ENCODE measurements at regions not wholly inside any gene's neighbourhood (a gene's known extent, or its start where the extent isn't known, plus 50 kb on each side); places are given as distances from the start of the nearest gene placed in this dataset.

DNA sequence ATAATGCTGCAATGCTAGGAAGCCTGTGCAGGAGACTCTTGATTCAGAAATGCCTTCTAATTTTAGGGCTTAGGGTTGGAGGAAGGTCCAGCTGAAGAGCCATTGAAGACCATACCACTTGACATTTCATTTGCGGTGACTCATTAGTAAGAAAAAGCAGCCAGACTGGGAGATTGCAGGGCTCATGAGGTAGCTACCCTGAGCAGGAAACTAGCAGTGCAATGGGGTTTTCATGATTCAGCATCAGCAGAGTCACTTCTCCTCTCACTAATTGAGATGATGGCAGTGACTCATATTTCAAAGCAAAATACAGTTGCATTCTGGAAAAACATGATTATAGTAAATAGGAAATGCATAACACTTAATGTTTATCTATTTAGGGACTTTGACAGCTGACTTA is 434.1 kb downstream of the DNAJB9 start:
- Mint-ChIP-seq H3K36me3 (ENCODE audit: low read depth) (no peaks in the 10 kb centered on the region), H3K27ac (ENCODE audit: unreplicated experiment) (no peak overlapping the region), H3K27me3 (ENCODE audit: low read depth) (no peaks in the 10 kb centered on the region), H3K9me3 (no peaks in the 10 kb centered on the region), H3K4me3 (no peak overlapping the region), H3K4me1 (no peaks in the 10 kb centered on the region)
- DNase-seq (ENCODE audit: low read depth, low spot score), result no peak
- TF ChIP-seq, protein P1, sequence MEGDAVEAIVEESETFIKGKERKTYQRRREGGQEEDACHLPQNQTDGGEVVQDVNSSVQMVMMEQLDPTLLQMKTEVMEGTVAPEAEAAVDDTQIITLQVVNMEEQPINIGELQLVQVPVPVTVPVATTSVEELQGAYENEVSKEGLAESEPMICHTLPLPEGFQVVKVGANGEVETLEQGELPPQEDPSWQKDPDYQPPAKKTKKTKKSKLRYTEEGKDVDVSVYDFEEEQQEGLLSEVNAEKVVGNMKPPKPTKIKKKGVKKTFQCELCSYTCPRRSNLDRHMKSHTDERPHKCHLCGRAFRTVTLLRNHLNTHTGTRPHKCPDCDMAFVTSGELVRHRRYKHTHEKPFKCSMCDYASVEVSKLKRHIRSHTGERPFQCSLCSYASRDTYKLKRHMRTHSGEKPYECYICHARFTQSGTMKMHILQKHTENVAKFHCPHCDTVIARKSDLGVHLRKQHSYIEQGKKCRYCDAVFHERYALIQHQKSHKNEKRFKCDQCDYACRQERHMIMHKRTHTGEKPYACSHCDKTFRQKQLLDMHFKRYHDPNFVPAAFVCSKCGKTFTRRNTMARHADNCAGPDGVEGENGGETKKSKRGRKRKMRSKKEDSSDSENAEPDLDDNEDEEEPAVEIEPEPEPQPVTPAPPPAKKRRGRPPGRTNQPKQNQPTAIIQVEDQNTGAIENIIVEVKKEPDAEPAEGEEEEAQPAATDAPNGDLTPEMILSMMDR (conservative IDR thresholded peaks at IDR 0.05), result no peak

DNA sequence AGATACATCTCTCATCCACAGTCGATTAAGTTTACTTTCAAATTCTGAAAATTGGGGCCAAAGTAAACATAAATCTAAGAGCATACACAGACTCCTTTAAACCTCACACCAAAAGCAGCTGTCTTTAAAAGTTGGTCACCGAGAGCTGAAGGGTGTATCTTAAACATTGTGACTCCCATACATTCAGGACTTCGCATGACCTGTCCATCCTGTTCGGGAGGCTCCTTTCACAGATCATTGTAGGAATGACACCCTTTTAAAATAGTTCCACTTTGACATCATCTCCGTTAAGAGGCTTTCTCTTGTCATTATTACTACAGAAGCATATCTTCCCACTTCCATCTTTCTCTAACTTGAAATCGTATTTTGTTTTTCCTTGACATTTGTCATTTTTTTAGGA is 440.0 kb downstream of the DNAJB9 start:
- no peaks in the 10 kb centered on the region for H3K36me3 Mint-ChIP-seq (ENCODE audit: low read depth)
- no peaks in the 10 kb centered on the region for H3K4me1 Mint-ChIP-seq
- no peaks in the 10 kb centered on the region for H3K27me3 Mint-ChIP-seq (ENCODE audit: low read depth)
- TF ChIP-seq, protein P1 (conservative IDR thresholded peaks at IDR 0.05), result no peak
- no peak overlapping the region for H3K4me3 Mint-ChIP-seq
- H3K27ac Mint-ChIP-seq (ENCODE audit: unreplicated experiment), result peak overlapping the region; percentile 57
- DNase-seq (ENCODE audit: low read depth, low spot score), result no peak
- H3K9me3 Mint-ChIP-seq, result peaks cover 3% of the 10 kb centered on the region

GRCh38 chr7:109020251-109020650 is 450.6 kb downstream of the DNAJB9 start:
- Mint-ChIP-seq H3K4me1 (no peaks in the 10 kb centered on the region), H3K9me3 (no peaks in the 10 kb centered on the region), H3K27me3 (ENCODE audit: low read depth) (no peaks in the 10 kb centered on the region), H3K27ac (ENCODE audit: unreplicated experiment) (no peak overlapping the region), H3K4me3 (no peak overlapping the region), H3K36me3 (ENCODE audit: low read depth) (peaks cover 2% of the 10 kb centered on the region)
- TF ChIP-seq, protein P1 (conservative IDR thresholded peaks at IDR 0.05), result no peak
- DNase-seq (ENCODE audit: low read depth, low spot score), result no peak

DNA sequence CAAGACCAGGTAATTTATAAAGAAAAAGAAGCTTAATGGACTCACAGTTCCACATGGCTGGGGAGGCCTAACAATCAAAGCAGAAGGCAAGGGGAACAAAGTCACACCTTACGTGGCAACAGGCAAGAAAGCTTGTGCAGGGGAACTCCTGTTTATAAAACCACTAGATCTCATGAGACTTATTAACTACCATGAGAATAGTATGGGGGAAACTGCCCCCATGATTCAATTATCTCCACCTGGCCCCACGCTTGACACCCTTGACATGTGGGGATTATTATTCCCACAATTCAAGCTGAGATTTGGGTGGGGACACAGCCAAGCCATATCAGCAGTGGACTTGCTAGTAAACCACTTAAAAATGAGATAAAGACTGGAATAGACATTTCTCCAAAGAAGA is 451.7 kb downstream of the DNAJB9 start:
- no peaks in the 10 kb centered on the region for H3K27me3 Mint-ChIP-seq (ENCODE audit: low read depth)
- H3K4me3 Mint-ChIP-seq, result no peak overlapping the region
- H3K4me1 Mint-ChIP-seq, result no peaks in the 10 kb centered on the region
- no peaks in the 10 kb centered on the region for H3K9me3 Mint-ChIP-seq
- no peak for DNase-seq (ENCODE audit: low read depth, low spot score)
- no peak overlapping the region for H3K27ac Mint-ChIP-seq (ENCODE audit: unreplicated experiment)
- TF ChIP-seq, protein P1 (conservative IDR thresholded peaks at IDR 0.05), result no peak
- peaks cover 2% of the 10 kb centered on the region for H3K36me3 Mint-ChIP-seq (ENCODE audit: low read depth)

GRCh38 chr7:109029866-109030265 is 460.2 kb downstream of the DNAJB9 start:
- no peaks in the 10 kb centered on the region for H3K27me3 Mint-ChIP-seq (ENCODE audit: low read depth)
- no peak for DNase-seq (ENCODE audit: low read depth, low spot score)
- H3K36me3 Mint-ChIP-seq (ENCODE audit: low read depth), result no peaks in the 10 kb centered on the region
- no peak overlapping the region for H3K27ac Mint-ChIP-seq (ENCODE audit: unreplicated experiment)
- no peaks in the 10 kb centered on the region for H3K4me1 Mint-ChIP-seq
- no peak overlapping the region for H3K4me3 Mint-ChIP-seq
- TF ChIP-seq, protein P1 (conservative IDR thresholded peaks at IDR 0.05), result no peak
- peaks cover 4% of the 10 kb centered on the region for H3K9me3 Mint-ChIP-seq

DNA sequence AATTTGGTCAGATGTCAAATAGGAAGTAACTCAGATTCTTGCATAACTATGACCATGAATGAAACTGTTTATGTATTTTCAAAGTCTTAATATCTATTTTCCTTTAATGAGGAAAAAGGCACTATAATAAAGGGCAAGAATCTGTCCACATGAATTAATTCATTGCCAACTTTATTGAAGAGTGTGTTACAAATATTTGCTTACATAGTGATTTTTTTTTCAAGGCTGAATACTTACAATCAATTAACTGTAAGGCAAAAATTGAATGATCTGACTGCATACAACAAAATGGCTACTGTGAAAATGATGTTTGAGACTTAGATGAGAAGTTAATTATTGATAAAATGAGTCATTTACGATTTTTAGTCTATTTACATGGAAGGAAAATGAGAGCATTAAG is 475.0 kb downstream of the DNAJB9 start:
- H3K4me3 Mint-ChIP-seq, result no peak overlapping the region
- peaks cover 3% of the 10 kb centered on the region for H3K9me3 Mint-ChIP-seq
- no peak for DNase-seq (ENCODE audit: low read depth, low spot score)
- H3K27ac Mint-ChIP-seq (ENCODE audit: unreplicated experiment), result no peak overlapping the region
- no peaks in the 10 kb centered on the region for H3K4me1 Mint-ChIP-seq
- TF ChIP-seq, protein P1 (conservative IDR thresholded peaks at IDR 0.05), result no peak
- no peaks in the 10 kb centered on the region for H3K27me3 Mint-ChIP-seq (ENCODE audit: low read depth)
- H3K36me3 Mint-ChIP-seq (ENCODE audit: low read depth), result peaks cover 2% of the 10 kb centered on the region

Measured in neural crest cell (in vitro differentiated cells).